BJ (cell line): ENCODE measurements at regions not wholly inside any gene's neighbourhood (a gene's known extent, or its start where the extent isn't known, plus 50 kb on each side); places are given as distances from the start of the nearest gene placed in this dataset.

Experiments
- CTCF ChIA-PET: fragments of 350-600 bp; formaldehyde crosslinking; extraction: SDS; loops from one replicate; lab custom pipeline; 2021; ENCODE audit warnings: antibody characterized with exemption, inconsistent platforms; lab: Yijun Ruan, JAX
- POLR2A ChIA-PET: fragments of 300-600 bp; sonication (Branson Sonifier 250); formaldehyde crosslinking; extraction: SDS; loops from one replicate; lab custom pipeline; 2021; ENCODE audit warnings: antibody characterized with exemption; lab: Charles Lee
- DNase-seq: peaks from one replicate; pipeline ENCODE4 v3.0.0-alpha.2; 2011; ENCODE audit warnings: low read depth
- H3K27me3 ChIP-seq: 2 replicates; pipeline ENCODE4 v1.6.0; 2011; ENCODE audit warnings: low read length; ENCODE audit not compliant: control insufficient read depth, insufficient read depth
- H3K36me3 ChIP-seq: 2 replicates; pipeline ENCODE4 v1.5.1; 2011; ENCODE audit warnings: low read length; ENCODE audit not compliant: control insufficient read depth, insufficient read depth
- H3K4me3 ChIP-seq: 2 replicates; pipeline ENCODE4 v1.5.1; 2011; ENCODE audit warnings: low read depth, mild to moderate bottlenecking, control low read depth, low read length
- CTCF ChIP-seq: IDR thresholded peaks from 2 replicates; pipeline ENCODE4 v1.5.1; 2011; ENCODE audit warnings: low read depth, mild to moderate bottlenecking, control low read depth, inconsistent platforms, low read length, moderate library complexity; ENCODE audit not compliant: insufficient read depth

DNA sequence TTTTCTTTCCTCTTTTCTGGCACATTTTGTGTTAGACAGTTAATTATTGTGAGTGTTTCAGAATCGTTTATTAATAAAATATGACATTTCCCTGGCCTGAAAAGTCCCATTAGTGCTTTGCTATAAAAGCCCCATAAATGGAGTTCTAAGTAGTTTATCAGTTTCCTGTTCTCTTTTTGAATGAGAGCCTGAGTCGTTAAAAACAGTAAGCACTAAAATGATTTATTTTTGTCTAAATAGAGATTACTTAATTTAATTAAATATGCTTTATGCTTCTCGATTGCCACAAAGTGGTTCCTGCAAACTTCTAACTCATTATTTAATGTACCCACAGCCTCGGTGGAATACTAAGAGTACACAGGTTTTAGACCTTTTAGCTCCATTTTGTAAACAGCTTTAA lies 577.9 kb downstream of the C6orf118 start:
- H3K36me3 ChIP-seq: no peaks in the 10 kb centered on the region
- POLR2A ChIA-PET: no interaction called here
- TF ChIP-seq CTCF: no peak
- no peak for DNase-seq
- no peak overlapping the region for H3K4me3 ChIP-seq
- no peaks in the 10 kb centered on the region for H3K27me3 ChIP-seq
- CTCF ChIA-PET: no interaction called here

DNA sequence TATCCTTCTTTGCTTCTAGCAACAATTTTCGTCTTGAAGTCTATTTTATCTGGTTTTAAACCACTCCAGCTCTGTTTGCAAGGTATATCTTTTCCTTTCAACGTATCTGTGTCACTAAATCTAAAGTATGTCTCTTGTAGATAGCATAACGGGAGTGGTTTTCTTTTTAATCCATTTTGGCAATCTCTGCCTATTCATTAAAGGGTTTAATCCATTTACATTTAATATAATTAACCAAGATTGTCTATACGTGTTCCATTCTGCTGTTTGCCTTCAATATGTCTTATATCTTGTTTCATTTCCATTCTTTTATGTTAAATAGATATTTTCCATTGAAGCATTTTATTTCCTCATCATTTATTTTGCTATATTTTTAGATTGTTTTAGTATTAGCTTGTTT lies 587.9 kb downstream of the C6orf118 start:
- DNase-seq: no peak
- ChIA-PET POLR2A (no interaction called here), CTCF (no interaction called here)
- no peak for TF ChIP-seq CTCF
- no peak overlapping the region for H3K4me3 ChIP-seq
- no peaks in the 10 kb centered on the region for H3K36me3 ChIP-seq
- H3K27me3 ChIP-seq: no peaks in the 10 kb centered on the region

DNA sequence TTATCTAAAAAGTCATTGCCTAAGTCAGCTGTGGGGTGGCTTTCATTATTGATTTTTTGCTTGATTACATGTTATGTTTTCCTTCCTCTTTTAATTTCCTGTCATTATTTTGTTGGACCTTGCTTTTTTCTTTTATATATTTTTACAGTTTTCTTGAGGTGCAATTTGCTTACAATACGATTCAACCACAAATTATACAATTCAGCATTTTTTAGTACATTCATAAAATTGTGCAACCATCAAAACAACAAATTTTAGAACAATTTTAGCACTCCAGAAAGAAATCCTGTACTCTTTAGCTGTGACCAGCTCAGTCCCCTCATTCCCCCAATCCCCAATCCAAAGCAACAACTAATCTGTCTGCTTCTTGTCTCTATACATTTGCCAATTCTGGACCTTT lies 608.9 kb downstream of the C6orf118 start:
- DNase-seq: no peak
- TF ChIP-seq CTCF: no peak
- CTCF ChIA-PET: no interaction called here
- Histone ChIP-seq H3K36me3 (no peaks in the 10 kb centered on the region), H3K27me3 (no peaks in the 10 kb centered on the region), H3K4me3 (no peak overlapping the region)
- POLR2A ChIA-PET: no interaction called here

DNA sequence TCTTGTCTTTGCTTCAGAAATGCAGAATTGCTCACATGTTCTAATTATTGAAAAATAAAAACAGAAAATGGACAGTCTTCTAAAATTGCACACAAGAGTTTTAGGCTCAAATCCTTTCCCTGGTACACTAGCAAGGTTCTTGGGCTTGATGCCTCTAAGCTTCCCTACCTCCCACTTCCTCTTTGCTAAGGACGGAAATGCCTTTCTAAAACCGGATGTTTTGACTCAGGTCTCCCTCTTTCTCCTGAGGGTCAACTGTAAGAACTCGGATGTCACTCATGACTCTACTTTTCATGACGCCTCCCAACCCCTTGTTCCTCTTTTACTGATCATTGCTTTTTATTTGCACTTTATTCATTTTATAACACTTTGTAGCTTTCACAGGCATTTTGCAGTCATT lies 613.5 kb downstream of the C6orf118 start:
- CTCF ChIA-PET: no interaction called here

GRCh38 chr6:164694386-164694785 lies 615.0 kb downstream of the C6orf118 start:
- H3K4me3 ChIP-seq: no peak overlapping the region
- H3K27me3 ChIP-seq: no peaks in the 10 kb centered on the region
- H3K36me3 ChIP-seq: no peaks in the 10 kb centered on the region
- no peak for TF ChIP-seq CTCF
- POLR2A ChIA-PET: no interaction called here
- CTCF ChIA-PET: no interaction called here
- no peak for DNase-seq

More for the DNA sequence above, 613.5 kb downstream of the C6orf118 start:
- DNase-seq: no peak
- no peaks in the 10 kb centered on the region for H3K27me3 ChIP-seq
- no peaks in the 10 kb centered on the region for H3K36me3 ChIP-seq
- TF ChIP-seq CTCF: no peak
- POLR2A ChIA-PET: no interaction called here
- H3K4me3 ChIP-seq: no peak overlapping the region
